GM12801 (cell line): ENCODE measurements at regions not wholly inside any gene's neighbourhood (a gene's known extent, or its start where the extent isn't known, plus 50 kb on each side); places are given as distances from the start of the nearest gene placed in this dataset.

Experiments
- TF ChIP-seq, protein P1 (sequence below): IDR thresholded peaks from one replicate; pipeline ENCODE4 v1.5.1; 2011; ENCODE audit warnings: control low read depth; ENCODE audit not compliant: insufficient read length; ENCODE audit errors: extremely low read depth

DNA sequence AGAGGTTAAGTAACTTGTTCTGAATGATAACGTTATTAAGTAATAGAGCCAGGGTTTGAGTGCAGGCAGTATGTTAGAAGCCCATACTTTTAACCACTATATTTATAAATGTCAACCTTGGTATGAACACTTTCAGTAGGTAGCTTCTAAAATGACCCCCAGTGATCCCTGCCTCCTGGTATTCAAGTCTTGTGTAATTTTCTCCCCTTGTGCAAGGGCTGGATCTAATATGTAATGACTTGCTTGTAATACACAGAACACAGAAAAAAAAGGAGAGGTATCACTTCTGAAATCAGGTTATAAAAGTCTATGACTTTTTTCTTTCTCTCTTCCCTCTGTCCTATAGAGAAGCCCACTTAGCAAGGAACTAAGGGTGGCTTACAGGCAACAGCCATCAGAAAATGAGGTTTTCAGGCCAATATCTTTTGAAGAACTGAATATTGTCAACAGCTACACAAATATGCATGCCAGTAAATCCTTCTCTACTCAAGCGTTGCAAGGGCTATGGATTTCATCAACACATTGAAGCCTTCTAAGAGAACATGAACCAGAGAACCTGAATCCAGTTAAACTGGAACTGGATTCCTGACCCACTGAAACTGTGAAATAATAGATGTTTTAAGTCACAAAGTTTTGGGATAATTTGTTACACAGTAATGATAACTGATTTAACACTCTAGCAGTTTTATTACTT is 712.3 kb downstream of the METTL15 start:
- TF ChIP-seq, protein P1, sequence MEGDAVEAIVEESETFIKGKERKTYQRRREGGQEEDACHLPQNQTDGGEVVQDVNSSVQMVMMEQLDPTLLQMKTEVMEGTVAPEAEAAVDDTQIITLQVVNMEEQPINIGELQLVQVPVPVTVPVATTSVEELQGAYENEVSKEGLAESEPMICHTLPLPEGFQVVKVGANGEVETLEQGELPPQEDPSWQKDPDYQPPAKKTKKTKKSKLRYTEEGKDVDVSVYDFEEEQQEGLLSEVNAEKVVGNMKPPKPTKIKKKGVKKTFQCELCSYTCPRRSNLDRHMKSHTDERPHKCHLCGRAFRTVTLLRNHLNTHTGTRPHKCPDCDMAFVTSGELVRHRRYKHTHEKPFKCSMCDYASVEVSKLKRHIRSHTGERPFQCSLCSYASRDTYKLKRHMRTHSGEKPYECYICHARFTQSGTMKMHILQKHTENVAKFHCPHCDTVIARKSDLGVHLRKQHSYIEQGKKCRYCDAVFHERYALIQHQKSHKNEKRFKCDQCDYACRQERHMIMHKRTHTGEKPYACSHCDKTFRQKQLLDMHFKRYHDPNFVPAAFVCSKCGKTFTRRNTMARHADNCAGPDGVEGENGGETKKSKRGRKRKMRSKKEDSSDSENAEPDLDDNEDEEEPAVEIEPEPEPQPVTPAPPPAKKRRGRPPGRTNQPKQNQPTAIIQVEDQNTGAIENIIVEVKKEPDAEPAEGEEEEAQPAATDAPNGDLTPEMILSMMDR: no peak

DNA sequence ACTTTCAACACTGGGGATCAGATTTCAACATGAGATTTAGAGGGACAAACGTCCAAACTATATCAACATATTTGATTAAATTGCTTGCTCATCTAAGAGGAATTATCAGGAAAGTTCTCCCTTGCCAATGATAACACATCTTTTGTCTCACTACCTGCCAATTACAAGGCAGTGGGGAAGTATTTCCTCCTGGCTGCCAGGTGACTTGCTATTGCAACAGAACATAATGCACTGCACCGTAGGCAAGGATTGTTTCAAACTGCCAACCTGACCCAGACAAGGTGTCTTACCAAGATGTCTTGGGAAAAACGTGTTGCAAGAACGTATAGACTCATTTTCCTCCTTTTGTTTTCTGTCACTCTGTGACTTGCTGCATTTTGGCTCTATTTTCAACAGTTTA is 711.6 kb downstream of the METTL15 start:
- TF ChIP-seq, protein P1: no peak

DNA sequence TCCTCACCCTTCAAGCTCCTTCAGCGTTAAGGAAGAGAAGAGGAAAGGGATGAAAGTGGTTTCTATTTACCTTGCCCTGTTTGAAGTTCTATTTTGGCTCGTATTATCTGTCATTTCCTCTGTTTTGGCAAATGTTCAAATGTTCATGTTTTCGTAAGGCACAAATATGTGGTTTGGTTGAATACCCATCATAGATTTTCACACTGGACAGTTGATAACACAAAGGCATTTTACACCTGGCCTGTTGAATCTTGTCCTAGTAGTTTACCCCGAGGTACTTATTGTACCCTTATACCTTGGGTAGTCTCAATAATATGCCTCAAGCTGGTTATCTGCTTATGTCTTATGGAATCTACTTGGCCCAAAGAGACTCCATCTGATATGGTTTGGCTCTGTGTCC is 706.9 kb downstream of the METTL15 start:
- TF ChIP-seq, protein P1: no peak

DNA sequence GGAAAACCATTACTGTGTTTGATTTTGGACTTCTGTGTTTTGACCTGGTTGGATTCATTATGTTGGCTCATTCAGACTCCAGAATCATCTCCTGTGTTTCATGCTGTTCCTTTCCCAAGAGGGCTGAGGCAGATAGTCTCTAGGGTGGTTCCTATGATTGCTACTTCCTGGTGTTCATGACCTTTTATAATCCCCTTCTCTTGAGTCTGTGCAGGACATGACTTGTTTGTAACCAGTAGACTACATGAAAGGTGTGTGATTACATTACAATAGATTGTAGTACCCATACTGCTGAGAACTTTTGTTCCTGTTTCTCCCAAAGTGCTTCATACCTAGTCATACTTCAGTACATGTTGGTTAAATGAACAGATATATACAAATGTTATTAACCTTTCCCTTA is 700.6 kb downstream of the METTL15 start:
- TF ChIP-seq, protein P1: no peak

DNA sequence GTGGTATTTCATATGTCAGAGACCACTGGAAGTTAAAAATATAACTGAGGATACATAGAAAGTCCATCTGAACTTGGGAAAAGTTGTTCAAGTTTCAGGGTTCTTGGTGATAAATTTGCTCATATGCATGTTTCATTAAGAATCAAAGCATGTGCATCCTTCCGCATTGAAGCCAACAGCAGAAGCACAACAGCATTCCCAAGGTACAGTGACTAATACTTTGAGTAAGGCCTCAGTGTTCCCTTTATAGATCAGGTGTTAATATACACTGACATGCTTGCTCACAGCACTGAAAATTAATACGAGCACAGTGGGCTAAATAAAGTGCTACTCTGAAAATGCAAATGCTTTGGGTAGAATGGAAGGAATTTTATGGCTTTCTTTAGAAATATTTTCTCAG is 691.1 kb downstream of the METTL15 start:
- TF ChIP-seq, protein P1: no peak

DNA sequence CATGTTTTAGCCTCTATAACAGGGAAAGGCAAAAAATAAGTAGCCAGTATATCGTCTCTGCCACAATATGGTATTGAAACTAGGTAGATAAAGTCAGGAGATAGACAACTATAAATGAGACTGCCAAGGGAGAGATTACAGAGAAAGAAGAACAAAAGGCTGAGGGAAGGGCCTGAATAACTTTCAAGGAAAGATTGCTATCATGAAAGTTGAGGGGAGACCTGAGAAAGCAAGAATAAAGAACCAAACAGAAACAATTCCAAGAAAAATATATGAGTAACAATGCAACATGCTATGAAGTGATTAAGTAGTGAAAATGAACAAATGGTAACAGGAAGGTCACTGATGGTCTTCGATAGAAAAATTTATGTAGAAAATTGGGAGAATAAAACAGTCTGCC is 690.1 kb downstream of the METTL15 start:
- TF ChIP-seq, protein P1: no peak

DNA sequence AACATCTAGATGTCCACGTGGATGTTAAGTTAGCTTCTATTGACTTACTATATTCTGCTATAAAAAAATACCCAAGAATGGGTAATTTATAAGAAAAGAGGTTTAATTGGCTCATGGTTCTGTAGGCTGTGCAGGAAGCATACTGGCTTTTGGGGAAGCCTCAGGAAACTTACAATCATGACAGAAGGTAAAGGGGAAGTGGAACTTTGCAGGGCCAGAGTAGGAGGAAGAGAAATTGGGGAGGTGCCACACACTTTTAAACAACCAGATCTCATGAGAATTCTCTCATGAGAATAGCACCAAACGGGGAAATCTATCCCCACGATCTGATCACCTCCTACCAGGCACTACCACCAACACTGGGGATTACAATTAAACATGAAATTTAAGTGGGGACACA is 689.3 kb downstream of the METTL15 start:
- TF ChIP-seq, protein P1: no peak
